Colonic mucosa (tissue), 4 donors: ENCODE measurements at regions not wholly inside any gene's neighbourhood (a gene's known extent, or its start where the extent isn't known, plus 50 kb on each side); places are given as distances from the start of the nearest gene placed in this dataset.

Experiments
- DNase-seq: peaks from one replicate; pipeline ENCODE4 v3.0.0-alpha.2; 2020
- H3K27ac ChIP-seq: fragments of 200-600 bp; one replicate; pipeline ENCODE4 v1.8.0; 2021
- H3K27me3 ChIP-seq: fragments of 200-600 bp; one replicate; pipeline ENCODE4 v1.8.0; 2021
- H3K36me3 ChIP-seq: fragments of 200-600 bp; one replicate; pipeline ENCODE4 v1.8.0; 2021
- H3K4me1 ChIP-seq: fragments of 200-600 bp; one replicate; pipeline ENCODE4 v1.8.0; 2021; ENCODE audit warnings: mild to moderate bottlenecking
- H3K4me3 ChIP-seq: fragments of 200-600 bp; one replicate; pipeline ENCODE4 v1.8.0; 2021
- H3K9ac ChIP-seq, 2 donors: one replicate each; pipeline ENCODE4 v1.7.0; 2013; ENCODE audit warnings: control low read depth in 2 of 2, low read depth in 2 of 2, low read length in 2 of 2
- H3K9me3 ChIP-seq: fragments of 200-600 bp; one replicate; pipeline ENCODE4 v1.8.0; 2021
- intact Hi-C: fragments of 100-400 bp; cut with DNase I; formaldehyde crosslinking; loops from one replicate; pipeline ENCODE4 v1.14.1; 2022
- TF ChIP-seq, protein P1 (sequence below): fragments of 200-600 bp; IDR thresholded peaks from one replicate; pipeline ENCODE4 v1.8.0; 2022; ENCODE audit warnings: antibody characterized with exemption, mild to moderate bottlenecking
- donor health status: healthy.
- donor health status: DM: no; HTN: no; CAD: no.
- donor health status: DM: no; HTN: no; CAD: no.

GRCh38 chr1:224539971-224540370 is 76.1 kb upstream of the CNIH3 start:
- no peaks in the 10 kb centered on the region for H3K27me3 ChIP-seq
- no peaks in the 10 kb centered on the region for H3K4me1 ChIP-seq
- no peaks in the 10 kb centered on the region for H3K9me3 ChIP-seq
- no peak for DNase-seq
- H3K9ac ChIP-seq, result no peak overlapping the region
- H3K36me3 ChIP-seq, result no peaks in the 10 kb centered on the region
- no peak overlapping the region for H3K27ac ChIP-seq
- no peak overlapping the region for H3K4me3 ChIP-seq
- intact Hi-C loops, result no loop called here
- TF ChIP-seq, protein P1, sequence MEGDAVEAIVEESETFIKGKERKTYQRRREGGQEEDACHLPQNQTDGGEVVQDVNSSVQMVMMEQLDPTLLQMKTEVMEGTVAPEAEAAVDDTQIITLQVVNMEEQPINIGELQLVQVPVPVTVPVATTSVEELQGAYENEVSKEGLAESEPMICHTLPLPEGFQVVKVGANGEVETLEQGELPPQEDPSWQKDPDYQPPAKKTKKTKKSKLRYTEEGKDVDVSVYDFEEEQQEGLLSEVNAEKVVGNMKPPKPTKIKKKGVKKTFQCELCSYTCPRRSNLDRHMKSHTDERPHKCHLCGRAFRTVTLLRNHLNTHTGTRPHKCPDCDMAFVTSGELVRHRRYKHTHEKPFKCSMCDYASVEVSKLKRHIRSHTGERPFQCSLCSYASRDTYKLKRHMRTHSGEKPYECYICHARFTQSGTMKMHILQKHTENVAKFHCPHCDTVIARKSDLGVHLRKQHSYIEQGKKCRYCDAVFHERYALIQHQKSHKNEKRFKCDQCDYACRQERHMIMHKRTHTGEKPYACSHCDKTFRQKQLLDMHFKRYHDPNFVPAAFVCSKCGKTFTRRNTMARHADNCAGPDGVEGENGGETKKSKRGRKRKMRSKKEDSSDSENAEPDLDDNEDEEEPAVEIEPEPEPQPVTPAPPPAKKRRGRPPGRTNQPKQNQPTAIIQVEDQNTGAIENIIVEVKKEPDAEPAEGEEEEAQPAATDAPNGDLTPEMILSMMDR, result no peak

DNA sequence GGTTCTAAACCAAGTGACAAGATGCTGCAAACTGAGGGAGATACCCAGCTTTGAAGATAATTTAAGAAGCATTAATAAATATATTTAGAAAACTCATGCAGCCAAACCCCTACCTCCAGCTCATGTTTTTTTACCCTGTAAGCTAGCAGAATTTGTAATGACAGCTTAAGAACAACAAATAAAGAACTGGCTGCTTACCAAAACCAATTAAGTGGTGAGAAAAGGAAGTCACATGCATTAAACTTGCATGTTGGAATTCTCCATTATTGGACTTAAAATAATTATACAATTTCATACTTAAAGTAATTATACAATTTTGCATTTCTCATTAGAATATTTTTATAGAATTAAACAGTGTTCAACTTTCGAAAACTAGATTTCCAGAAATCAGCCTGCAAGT is 75.6 kb upstream of the CNIH3 start:
- TF ChIP-seq, protein P1, result no peak
- Histone ChIP-seq H3K36me3 (no peaks in the 10 kb centered on the region), H3K4me3 (no peak overlapping the region), H3K27ac (no peak overlapping the region), H3K4me1 (no peaks in the 10 kb centered on the region), H3K9me3 (no peaks in the 10 kb centered on the region), H3K27me3 (no peaks in the 10 kb centered on the region), H3K9ac (no peak overlapping the region)
- intact Hi-C loops, result no loop called here
- DNase-seq, result no peak

DNA sequence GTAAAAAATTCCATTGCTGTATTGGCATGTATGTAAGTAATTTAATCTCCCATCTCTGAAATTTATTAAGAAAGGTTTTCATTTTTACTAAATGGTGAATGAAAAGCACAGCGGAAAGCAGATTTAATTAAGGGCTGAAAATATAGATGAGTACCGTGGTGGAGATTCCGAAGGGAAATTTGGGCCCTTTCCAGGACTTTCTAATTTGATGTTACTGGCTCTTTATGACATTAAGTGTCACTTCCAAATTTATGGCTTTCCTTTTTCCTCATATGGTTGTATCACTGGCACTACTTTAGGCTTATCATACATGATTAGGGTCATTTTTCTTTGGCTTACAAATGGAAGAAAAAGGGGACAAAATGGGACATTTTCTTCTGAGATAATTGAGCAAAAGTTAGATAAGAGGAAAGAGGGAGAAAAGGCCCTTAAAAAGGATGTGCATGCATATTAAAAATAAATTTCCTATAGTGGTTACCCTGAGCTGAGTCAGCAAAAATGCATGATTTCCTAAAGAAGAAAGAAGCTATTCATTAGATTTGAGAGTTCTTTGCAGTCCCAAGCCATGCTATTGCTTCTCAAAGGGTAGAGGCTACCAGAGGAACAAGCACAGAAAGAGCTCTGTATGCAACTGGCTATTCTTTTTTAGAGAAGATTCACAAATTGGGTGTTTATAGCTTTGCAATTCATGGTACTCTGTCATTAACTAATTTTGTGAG is 74.9 kb upstream of the CNIH3 start:
- DNase-seq, result no peak
- H3K9me3 ChIP-seq, result no peaks in the 10 kb centered on the region
- H3K27ac ChIP-seq, result no peak overlapping the region
- no peaks in the 10 kb centered on the region for H3K27me3 ChIP-seq
- H3K36me3 ChIP-seq, result no peaks in the 10 kb centered on the region
- no peak overlapping the region for H3K9ac ChIP-seq
- H3K4me3 ChIP-seq, result no peak overlapping the region
- no peaks in the 10 kb centered on the region for H3K4me1 ChIP-seq
- TF ChIP-seq, protein P1, result no peak
- intact Hi-C loops, result no loop called here

DNA sequence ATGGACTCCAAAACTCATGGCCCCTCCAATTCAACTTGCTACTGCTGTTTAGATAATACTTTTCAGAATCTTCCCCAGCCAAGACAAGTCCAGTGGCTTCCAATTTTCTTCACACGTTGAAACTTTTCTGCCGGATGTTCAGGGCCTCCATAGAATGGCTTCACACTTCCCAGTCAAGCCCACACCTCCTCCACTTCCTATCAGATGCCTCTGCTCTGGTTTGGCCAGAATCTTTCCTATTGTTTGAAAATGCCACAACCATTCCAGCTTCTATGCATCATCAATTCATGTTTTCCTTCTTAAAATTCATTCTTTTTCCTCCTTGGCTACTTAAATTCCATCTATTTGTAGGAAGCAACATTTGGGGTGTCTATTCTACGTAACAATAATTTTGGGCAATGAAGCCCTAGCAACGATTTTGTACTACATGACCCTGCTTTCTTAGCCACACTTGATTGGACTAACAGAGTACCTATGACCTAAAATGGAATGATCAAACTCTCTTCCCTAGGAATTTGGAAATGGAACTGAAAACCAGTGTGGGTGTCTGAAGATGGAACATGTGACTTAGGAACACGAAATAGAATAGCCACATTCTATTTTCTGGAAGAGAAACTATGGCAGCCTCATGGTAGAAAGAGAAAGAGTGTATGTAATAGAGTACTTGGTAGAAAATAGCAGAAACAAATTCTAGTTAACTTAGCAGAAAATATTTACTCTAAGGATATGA is 74.1 kb upstream of the CNIH3 start:
- H3K27me3 ChIP-seq, result no peaks in the 10 kb centered on the region
- H3K9ac ChIP-seq, result no peak overlapping the region
- H3K4me3 ChIP-seq, result no peak overlapping the region
- TF ChIP-seq, protein P1, result no peak
- intact Hi-C loops, result no loop called here
- DNase-seq, result no peak
- no peak overlapping the region for H3K27ac ChIP-seq
- no peaks in the 10 kb centered on the region for H3K4me1 ChIP-seq
- H3K9me3 ChIP-seq, result no peaks in the 10 kb centered on the region
- H3K36me3 ChIP-seq, result no peaks in the 10 kb centered on the region

DNA sequence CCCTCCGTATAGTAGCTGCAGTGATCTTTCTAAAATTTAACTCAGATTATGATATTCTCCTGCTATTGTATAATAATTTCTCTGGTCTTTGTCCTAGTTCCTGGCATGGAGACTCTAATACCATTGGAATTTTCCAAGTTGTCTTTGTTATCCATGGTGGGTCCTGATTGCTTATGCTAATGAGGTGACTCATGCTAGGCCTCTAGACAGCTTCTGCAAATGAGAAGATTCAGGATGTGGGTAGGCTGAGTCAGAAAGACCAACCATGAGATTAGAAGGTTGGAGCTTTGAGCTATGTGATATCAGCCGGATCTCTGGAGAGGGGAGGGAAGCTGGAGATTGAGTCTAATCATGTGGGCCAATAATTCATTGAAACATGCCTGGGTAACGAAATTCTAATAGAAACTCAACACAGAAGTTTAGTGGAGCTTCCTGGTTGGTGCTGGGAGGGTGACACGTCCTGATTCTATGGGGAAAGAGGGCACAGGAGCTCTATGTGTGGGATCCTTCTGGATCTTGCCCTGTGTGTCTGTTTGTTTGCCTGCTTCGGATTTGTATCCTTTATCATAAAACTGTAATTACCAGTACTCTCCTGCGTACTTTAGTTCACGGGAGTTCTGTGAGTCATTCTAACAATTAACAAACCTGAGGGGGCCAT is 73.2 kb upstream of the CNIH3 start:
- no peaks in the 10 kb centered on the region for H3K4me1 ChIP-seq
- H3K4me3 ChIP-seq, result no peak overlapping the region
- no peak overlapping the region for H3K9ac ChIP-seq
- no peak for DNase-seq
- intact Hi-C loops, result no loop called here
- no peaks in the 10 kb centered on the region for H3K9me3 ChIP-seq
- H3K27me3 ChIP-seq, result no peaks in the 10 kb centered on the region
- TF ChIP-seq, protein P1, result no peak
- H3K27ac ChIP-seq, result no peak overlapping the region
- no peaks in the 10 kb centered on the region for H3K36me3 ChIP-seq
